ENCODE measurements at regions not wholly inside any gene's neighbourhood (a gene's known extent, or its start where the extent isn't known, plus 50 kb on each side); places are given as distances from the start of the nearest gene placed in this dataset.

- TF ChIP-seq POLR2A (IDR thresholded peaks at IDR 0.05; ENCODE audit: low read length): no peak
- no peak for TF ChIP-seq GATA1 (IDR thresholded peaks at IDR 0.05; ENCODE audit: low read depth, low read length)
Measured at GRCh38 chr13:86881390-86881789, 789.8 kb upstream of the SLITRK5 start.

Measured in erythroblast (primary cell).